WTC11 (cell line): ENCODE measurements at regions not wholly inside any gene's neighbourhood (a gene's known extent, or its start where the extent isn't known, plus 50 kb on each side); places are given as distances from the start of the nearest gene placed in this dataset.

Experiments
- ATAC-seq: fragments of 200-7000 bp; cut with Tn5 transposase; 2 replicates; pipeline ENCODE4 v1.10.0; 2021; ENCODE audit warnings: mild to moderate bottlenecking, moderate library complexity
- CTCF ChIA-PET: fragments of 300-600 bp; sonication (Branson Sonifier 250); formaldehyde crosslinking; loops from one replicate; lab custom pipeline; 2021; ENCODE audit warnings: antibody characterized with exemption; lab: Charles Lee
- POLR2A ChIA-PET: fragments of 350-600 bp; sonication (Branson Sonifier 250); formaldehyde crosslinking; loops from one replicate; lab custom pipeline; 2021; ENCODE audit warnings: antibody characterized with exemption; lab: Charles Lee
- DNase-seq: peaks from one replicate; pipeline ENCODE4 v3.0.0; 2021; ENCODE audit warnings: low spot score
- H3K27ac Mint-ChIP-seq: 2 replicates; pipeline ENCODE4 v1.8.0; 2021; ENCODE audit warnings: mixed read lengths
- H3K27me3 Mint-ChIP-seq: 2 replicates; pipeline ENCODE4 v1.8.0; 2021; ENCODE audit warnings: low read depth, mild to moderate bottlenecking, moderate library complexity, mixed read lengths
- H3K36me3 Mint-ChIP-seq: 2 replicates; pipeline ENCODE4 v1.8.0; 2021; ENCODE audit warnings: mixed read lengths
- H3K4me1 Mint-ChIP-seq: 2 replicates; pipeline ENCODE4 v1.8.0; 2022; ENCODE audit warnings: mixed read lengths
- H3K4me3 Mint-ChIP-seq: 2 replicates; pipeline ENCODE4 v1.8.0; 2021; ENCODE audit warnings: mild to moderate bottlenecking, moderate library complexity, mixed read lengths
- H3K9me3 Mint-ChIP-seq: 2 replicates; pipeline ENCODE4 v1.8.0; 2021; ENCODE audit warnings: mixed read lengths
- CREB1 ChIP-seq: sonication (generic); formaldehyde crosslinking; IDR thresholded peaks from 2 replicates; pipeline ENCODE4 v1.8.0; 2023; ENCODE audit warnings: mild to moderate bottlenecking, missing genetic modification reagents
- FOXJ3 ChIP-seq: sonication (generic); formaldehyde crosslinking; IDR thresholded peaks from 2 replicates; pipeline ENCODE4 v1.9.0; 2021; ENCODE audit warnings: missing genetic modification reagents, mild to moderate bottlenecking, borderline replicate concordance
- FOXK1 ChIP-seq: sonication (generic); formaldehyde crosslinking; IDR thresholded peaks from 2 replicates; pipeline ENCODE4 v1.8.0; 2022; ENCODE audit warnings: mild to moderate bottlenecking, moderate library complexity, missing genetic modification reagents
- FOXP1 ChIP-seq: sonication (generic); formaldehyde crosslinking; IDR thresholded peaks from 2 replicates; pipeline ENCODE4 v1.8.0; 2022; ENCODE audit warnings: missing genetic modification reagents, mild to moderate bottlenecking, moderate library complexity, borderline replicate concordance
- GABPB1 ChIP-seq: sonication (generic); formaldehyde crosslinking; IDR thresholded peaks from 2 replicates; pipeline ENCODE4 v1.8.1; 2023; ENCODE audit warnings: mild to moderate bottlenecking, missing genetic modification reagents
- GTF2I ChIP-seq: fragments of 250-450 bp; sonication (Bioruptor Pico); conservative IDR thresholded peaks from 2 replicates; pipeline ENCODE4 v1.4.0; 2021; ENCODE audit warnings: mild to moderate bottlenecking
- HMGA2 ChIP-seq: fragments of 250-450 bp; sonication (Bioruptor Pico); IDR thresholded peaks from 2 replicates; pipeline ENCODE4 v1.4.0; 2021; ENCODE audit warnings: mild to moderate bottlenecking, moderate library complexity
- MXD4 ChIP-seq: fragments of 250-450 bp; sonication (Bioruptor Pico); IDR thresholded peaks from 2 replicates; pipeline ENCODE4 v1.8.0; 2021; ENCODE audit warnings: mild to moderate bottlenecking, moderate library complexity, borderline replicate concordance
- MYBL2 ChIP-seq: sonication (generic); formaldehyde crosslinking; IDR thresholded peaks from 2 replicates; pipeline ENCODE4 v1.8.1; 2023; ENCODE audit warnings: mild to moderate bottlenecking, moderate library complexity, missing genetic modification reagents
- NFE2L1 ChIP-seq: sonication (generic); formaldehyde crosslinking; IDR thresholded peaks from 2 replicates; pipeline ENCODE4 v1.8.1; 2023; ENCODE audit warnings: missing genetic modification reagents
- NR1H2 ChIP-seq: sonication (generic); formaldehyde crosslinking; IDR thresholded peaks from 2 replicates; pipeline ENCODE4 v1.9.0; 2021; ENCODE audit warnings: mild to moderate bottlenecking, moderate library complexity, missing genetic modification reagents
- NR3C1 ChIP-seq: sonication (generic); formaldehyde crosslinking; conservative IDR thresholded peaks from 2 replicates; pipeline ENCODE4 v1.8.1; 2023; ENCODE audit warnings: low read depth, mild to moderate bottlenecking, missing genetic modification reagents
- RELA ChIP-seq: sonication (generic); formaldehyde crosslinking; IDR thresholded peaks from 2 replicates; pipeline ENCODE4 v1.8.1; 2022; ENCODE audit warnings: missing genetic modification reagents, mild to moderate bottlenecking, borderline replicate concordance
- SMAD4 ChIP-seq: sonication (generic); formaldehyde crosslinking; IDR thresholded peaks from 2 replicates; pipeline ENCODE4 v1.8.0; 2022; ENCODE audit warnings: mild to moderate bottlenecking, missing genetic modification reagents
- TEAD1 ChIP-seq: sonication (generic); formaldehyde crosslinking; IDR thresholded peaks from 2 replicates; pipeline ENCODE4 v1.8.0; 2022; ENCODE audit warnings: mild to moderate bottlenecking, missing genetic modification reagents
- ZNF121 ChIP-seq: sonication (generic); formaldehyde crosslinking; IDR thresholded peaks from 2 replicates; pipeline ENCODE4 v1.8.0; 2023; ENCODE audit warnings: missing genetic modification reagents
- ZNF138 ChIP-seq: sonication (generic); formaldehyde crosslinking; conservative IDR thresholded peaks from 2 replicates; pipeline ENCODE4 v1.8.1; 2022; ENCODE audit warnings: mild to moderate bottlenecking, moderate library complexity, missing genetic modification reagents
- ZNF263 ChIP-seq: sonication (generic); formaldehyde crosslinking; IDR thresholded peaks from 2 replicates; pipeline ENCODE4 v1.8.1; 2022; ENCODE audit warnings: low read depth, mild to moderate bottlenecking, moderate library complexity, missing genetic modification reagents
- ZNF671 ChIP-seq: fragments of 250-450 bp; sonication (Bioruptor Pico); IDR thresholded peaks from 2 replicates; pipeline ENCODE4 v1.8.0; 2021; ENCODE audit warnings: mild to moderate bottlenecking
- TF ChIP-seq, protein P1 (sequence below): sonication (generic); formaldehyde crosslinking; IDR thresholded peaks from 2 replicates; pipeline ENCODE4 v1.8.0; 2023; ENCODE audit warnings: missing genetic modification reagents, mild to moderate bottlenecking, borderline replicate concordance
- TF ChIP-seq, protein P2 (sequence below): sonication (generic); formaldehyde crosslinking; IDR thresholded peaks from 2 replicates; pipeline ENCODE4 v1.8.0; 2023; ENCODE audit warnings: mild to moderate bottlenecking, missing genetic modification reagents
- TF ChIP-seq, protein P3 (sequence below): fragments of 250-450 bp; sonication (Bioruptor Pico); IDR thresholded peaks from 2 replicates; pipeline ENCODE4 v1.9.0; 2021; ENCODE audit warnings: mild to moderate bottlenecking
- TF ChIP-seq, protein P4 (sequence below): sonication (generic); formaldehyde crosslinking; IDR thresholded peaks from 2 replicates; pipeline ENCODE4 v1.8.1; 2023; ENCODE audit warnings: mild to moderate bottlenecking, missing genetic modification reagents, moderate library complexity

DNA sequence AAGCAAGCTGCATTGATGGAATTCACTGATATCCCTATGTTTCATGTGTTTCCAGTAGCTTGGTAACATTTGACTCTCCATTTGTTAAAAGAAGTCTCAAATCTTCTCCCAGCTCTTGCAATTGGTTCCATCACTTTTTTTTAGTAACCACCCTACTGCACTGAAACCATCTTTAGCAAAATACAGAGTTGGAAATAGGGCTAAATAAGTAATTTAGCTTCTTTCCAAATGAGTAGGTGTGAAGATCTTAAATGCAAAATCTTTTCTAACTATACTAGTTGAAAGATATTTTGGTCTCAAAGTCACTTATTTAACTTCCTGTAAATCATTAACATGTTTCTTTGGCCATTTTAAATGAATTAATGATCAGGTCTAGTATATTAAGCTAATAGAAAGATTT, 138.1 kb downstream of the DIRAS2 start:
- Mint-ChIP-seq H3K27ac (no peak overlapping the region), H3K9me3 (peaks cover 8% of the 10 kb centered on the region), H3K27me3 (no peaks in the 10 kb centered on the region), H3K4me3 (no peak overlapping the region), H3K4me1 (peaks cover 38% of the 10 kb centered on the region), H3K36me3 (no peaks in the 10 kb centered on the region)
- TF ChIP-seq MYBL2 (CRISPR knock-in tag) (no peak), ZNF671 (no peak), FOXP1 (CRISPR knock-in tag) (no peak), SMAD4 (CRISPR knock-in tag) (no peak), FOXJ3 (CRISPR knock-in tag) (no peak), ZNF138 (CRISPR knock-in tag) (no peak), GABPB1 (CRISPR knock-in tag) (no peak), ZNF121 (CRISPR knock-in tag) (no peak), RELA (no peak), FOXK1 (CRISPR knock-in tag) (no peak), CREB1 (CRISPR knock-in tag) (no peak), GTF2I (CRISPR knock-in tag) (no peak), NR3C1 (CRISPR knock-in tag) (no peak)
- TF ChIP-seq, protein P1, sequence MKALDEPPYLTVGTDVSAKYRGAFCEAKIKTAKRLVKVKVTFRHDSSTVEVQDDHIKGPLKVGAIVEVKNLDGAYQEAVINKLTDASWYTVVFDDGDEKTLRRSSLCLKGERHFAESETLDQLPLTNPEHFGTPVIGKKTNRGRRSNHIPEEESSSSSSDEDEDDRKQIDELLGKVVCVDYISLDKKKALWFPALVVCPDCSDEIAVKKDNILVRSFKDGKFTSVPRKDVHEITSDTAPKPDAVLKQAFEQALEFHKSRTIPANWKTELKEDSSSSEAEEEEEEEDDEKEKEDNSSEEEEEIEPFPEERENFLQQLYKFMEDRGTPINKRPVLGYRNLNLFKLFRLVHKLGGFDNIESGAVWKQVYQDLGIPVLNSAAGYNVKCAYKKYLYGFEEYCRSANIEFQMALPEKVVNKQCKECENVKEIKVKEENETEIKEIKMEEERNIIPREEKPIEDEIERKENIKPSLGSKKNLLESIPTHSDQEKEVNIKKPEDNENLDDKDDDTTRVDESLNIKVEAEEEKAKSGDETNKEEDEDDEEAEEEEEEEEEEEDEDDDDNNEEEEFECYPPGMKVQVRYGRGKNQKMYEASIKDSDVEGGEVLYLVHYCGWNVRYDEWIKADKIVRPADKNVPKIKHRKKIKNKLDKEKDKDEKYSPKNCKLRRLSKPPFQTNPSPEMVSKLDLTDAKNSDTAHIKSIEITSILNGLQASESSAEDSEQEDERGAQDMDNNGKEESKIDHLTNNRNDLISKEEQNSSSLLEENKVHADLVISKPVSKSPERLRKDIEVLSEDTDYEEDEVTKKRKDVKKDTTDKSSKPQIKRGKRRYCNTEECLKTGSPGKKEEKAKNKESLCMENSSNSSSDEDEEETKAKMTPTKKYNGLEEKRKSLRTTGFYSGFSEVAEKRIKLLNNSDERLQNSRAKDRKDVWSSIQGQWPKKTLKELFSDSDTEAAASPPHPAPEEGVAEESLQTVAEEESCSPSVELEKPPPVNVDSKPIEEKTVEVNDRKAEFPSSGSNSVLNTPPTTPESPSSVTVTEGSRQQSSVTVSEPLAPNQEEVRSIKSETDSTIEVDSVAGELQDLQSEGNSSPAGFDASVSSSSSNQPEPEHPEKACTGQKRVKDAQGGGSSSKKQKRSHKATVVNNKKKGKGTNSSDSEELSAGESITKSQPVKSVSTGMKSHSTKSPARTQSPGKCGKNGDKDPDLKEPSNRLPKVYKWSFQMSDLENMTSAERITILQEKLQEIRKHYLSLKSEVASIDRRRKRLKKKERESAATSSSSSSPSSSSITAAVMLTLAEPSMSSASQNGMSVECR: no peak
- TF ChIP-seq, protein P2, sequence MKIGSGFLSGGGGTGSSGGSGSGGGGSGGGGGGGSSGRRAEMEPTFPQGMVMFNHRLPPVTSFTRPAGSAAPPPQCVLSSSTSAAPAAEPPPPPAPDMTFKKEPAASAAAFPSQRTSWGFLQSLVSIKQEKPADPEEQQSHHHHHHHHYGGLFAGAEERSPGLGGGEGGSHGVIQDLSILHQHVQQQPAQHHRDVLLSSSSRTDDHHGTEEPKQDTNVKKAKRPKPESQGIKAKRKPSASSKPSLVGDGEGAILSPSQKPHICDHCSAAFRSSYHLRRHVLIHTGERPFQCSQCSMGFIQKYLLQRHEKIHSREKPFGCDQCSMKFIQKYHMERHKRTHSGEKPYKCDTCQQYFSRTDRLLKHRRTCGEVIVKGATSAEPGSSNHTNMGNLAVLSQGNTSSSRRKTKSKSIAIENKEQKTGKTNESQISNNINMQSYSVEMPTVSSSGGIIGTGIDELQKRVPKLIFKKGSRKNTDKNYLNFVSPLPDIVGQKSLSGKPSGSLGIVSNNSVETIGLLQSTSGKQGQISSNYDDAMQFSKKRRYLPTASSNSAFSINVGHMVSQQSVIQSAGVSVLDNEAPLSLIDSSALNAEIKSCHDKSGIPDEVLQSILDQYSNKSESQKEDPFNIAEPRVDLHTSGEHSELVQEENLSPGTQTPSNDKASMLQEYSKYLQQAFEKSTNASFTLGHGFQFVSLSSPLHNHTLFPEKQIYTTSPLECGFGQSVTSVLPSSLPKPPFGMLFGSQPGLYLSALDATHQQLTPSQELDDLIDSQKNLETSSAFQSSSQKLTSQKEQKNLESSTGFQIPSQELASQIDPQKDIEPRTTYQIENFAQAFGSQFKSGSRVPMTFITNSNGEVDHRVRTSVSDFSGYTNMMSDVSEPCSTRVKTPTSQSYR (CRISPR knock-in tag): no peak
- TF ChIP-seq, protein P3, sequence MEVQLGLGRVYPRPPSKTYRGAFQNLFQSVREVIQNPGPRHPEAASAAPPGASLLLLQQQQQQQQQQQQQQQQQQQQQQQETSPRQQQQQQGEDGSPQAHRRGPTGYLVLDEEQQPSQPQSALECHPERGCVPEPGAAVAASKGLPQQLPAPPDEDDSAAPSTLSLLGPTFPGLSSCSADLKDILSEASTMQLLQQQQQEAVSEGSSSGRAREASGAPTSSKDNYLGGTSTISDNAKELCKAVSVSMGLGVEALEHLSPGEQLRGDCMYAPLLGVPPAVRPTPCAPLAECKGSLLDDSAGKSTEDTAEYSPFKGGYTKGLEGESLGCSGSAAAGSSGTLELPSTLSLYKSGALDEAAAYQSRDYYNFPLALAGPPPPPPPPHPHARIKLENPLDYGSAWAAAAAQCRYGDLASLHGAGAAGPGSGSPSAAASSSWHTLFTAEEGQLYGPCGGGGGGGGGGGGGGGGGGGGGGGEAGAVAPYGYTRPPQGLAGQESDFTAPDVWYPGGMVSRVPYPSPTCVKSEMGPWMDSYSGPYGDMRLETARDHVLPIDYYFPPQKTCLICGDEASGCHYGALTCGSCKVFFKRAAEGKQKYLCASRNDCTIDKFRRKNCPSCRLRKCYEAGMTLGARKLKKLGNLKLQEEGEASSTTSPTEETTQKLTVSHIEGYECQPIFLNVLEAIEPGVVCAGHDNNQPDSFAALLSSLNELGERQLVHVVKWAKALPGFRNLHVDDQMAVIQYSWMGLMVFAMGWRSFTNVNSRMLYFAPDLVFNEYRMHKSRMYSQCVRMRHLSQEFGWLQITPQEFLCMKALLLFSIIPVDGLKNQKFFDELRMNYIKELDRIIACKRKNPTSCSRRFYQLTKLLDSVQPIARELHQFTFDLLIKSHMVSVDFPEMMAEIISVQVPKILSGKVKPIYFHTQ (CRISPR knock-in tag): no peak
- ATAC-seq (no peak), DNase-seq (no peak)
- ChIA-PET CTCF (no interaction called here), POLR2A (interaction anchor here (0.6 kb wide), 1 partner anchor 24 kb away, joined by 3 read pairs; no protein-coding TSS in a partner anchor)

DNA sequence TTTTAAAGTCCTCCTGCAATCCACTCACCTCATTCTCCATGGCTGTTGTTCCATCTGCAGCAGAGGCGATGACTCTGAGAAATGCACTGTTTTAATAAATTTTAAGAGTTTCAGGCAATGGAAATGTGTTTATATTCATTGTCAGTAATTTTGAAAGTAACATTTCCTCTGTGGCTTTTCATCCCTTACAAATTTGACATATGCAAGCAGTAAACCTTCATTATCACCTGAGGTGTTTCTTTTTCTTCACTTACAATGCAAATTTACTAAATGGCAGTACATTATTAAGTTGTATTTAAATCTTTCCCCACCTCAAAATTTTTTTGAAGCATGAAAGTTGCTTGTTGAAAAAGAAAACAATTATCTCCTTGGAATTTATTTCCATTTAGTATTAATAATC, 136.9 kb downstream of the DIRAS2 start:
- ChIA-PET POLR2A (no interaction called here), CTCF (no interaction called here)
- no peaks in the 10 kb centered on the region for H3K36me3 Mint-ChIP-seq
- H3K4me3 Mint-ChIP-seq: no peak overlapping the region
- H3K4me1 Mint-ChIP-seq: peaks cover 35% of the 10 kb centered on the region
- H3K9me3 Mint-ChIP-seq: peaks cover 7% of the 10 kb centered on the region
- no peaks in the 10 kb centered on the region for H3K27me3 Mint-ChIP-seq
- H3K27ac Mint-ChIP-seq: no peak overlapping the region
- ATAC-seq (no peak), DNase-seq (no peak)
- TF ChIP-seq MXD4: no peak
- TF ChIP-seq NR1H2 (CRISPR knock-in tag): no peak
- no peak for TF ChIP-seq TEAD1
- TF ChIP-seq NFE2L1 (CRISPR knock-in tag): no peak
- TF ChIP-seq, protein P2 (CRISPR knock-in tag): no peak
- TF ChIP-seq, protein P4, sequence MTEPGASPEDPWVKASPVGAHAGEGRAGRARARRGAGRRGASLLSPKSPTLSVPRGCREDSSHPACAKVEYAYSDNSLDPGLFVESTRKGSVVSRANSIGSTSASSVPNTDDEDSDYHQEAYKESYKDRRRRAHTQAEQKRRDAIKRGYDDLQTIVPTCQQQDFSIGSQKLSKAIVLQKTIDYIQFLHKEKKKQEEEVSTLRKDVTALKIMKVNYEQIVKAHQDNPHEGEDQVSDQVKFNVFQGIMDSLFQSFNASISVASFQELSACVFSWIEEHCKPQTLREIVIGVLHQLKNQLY (CRISPR knock-in tag): no peak
- no peak for TF ChIP-seq HMGA2 (CRISPR knock-in tag)
- no peak for TF ChIP-seq GABPB1 (CRISPR knock-in tag)
- no peak for TF ChIP-seq CREB1 (CRISPR knock-in tag)
- TF ChIP-seq ZNF263 (CRISPR knock-in tag): no peak
